ENCODE measurements at regions not wholly inside any gene's neighbourhood (a gene's known extent, or its start where the extent isn't known, plus 50 kb on each side); places are given as distances from the start of the nearest gene placed in this dataset.
"Not testable (repeated sequence)": the region's sequence is repeated elsewhere in the genome, so short reads cannot be mapped to it uniquely, and the experiment has no call there.

GRCh38 chr12:25804286-25804685, 154.2 kb upstream of the RASSF8 start:
- not testable (repeated sequence) for H3K4me1 Mint-ChIP-seq (ENCODE audit: low read depth, unreplicated experiment); H3K9ac ChIP-seq (ENCODE audit: low read length); H4K20me1 ChIP-seq (ENCODE audit: insufficient read depth, low read length); H3K27me3 ChIP-seq (ENCODE audit: insufficient read depth, low read length); H3K27ac Mint-ChIP-seq (ENCODE audit: unreplicated experiment); H3K36me3 ChIP-seq (ENCODE audit: insufficient read depth, low read length); H3K9me3 ChIP-seq (ENCODE audit: insufficient read depth, low read depth, low read length); H3K4me1 ChIP-seq (ENCODE audit: insufficient read depth, low read length); H3K79me2 ChIP-seq (ENCODE audit: insufficient read depth, low read length); H3K4me3 Mint-ChIP-seq (ENCODE audit: unreplicated experiment); H3K4me3 ChIP-seq (ENCODE audit: insufficient read depth, low read depth, low read length); H2AFZ ChIP-seq (ENCODE audit: low read depth, low read length); H3K27ac ChIP-seq (ENCODE audit: low read depth, low read length); H3K9me3 Mint-ChIP-seq (ENCODE audit: unreplicated experiment); H3K36me3 Mint-ChIP-seq (ENCODE audit: low read depth, unreplicated experiment); H3K4me2 ChIP-seq (ENCODE audit: low read length); H3K27me3 Mint-ChIP-seq (ENCODE audit: low read depth, unreplicated experiment)
- FAIRE-seq (peak; percentile 9), DNase-seq (ENCODE audit: low read depth) (peak; percentile 46)

- H3K4me3 Mint-ChIP-seq (ENCODE audit: unreplicated experiment), result no peak overlapping the region
- Histone ChIP-seq H3K27me3 (ENCODE audit: insufficient read depth, low read length) (no peaks in the 10 kb centered on the region), H3K4me3 (ENCODE audit: insufficient read depth, low read depth, low read length) (no peak overlapping the region), H3K27ac (ENCODE audit: low read depth, low read length) (no peak overlapping the region), H3K9me3 (ENCODE audit: insufficient read depth, low read depth, low read length) (no peaks in the 10 kb centered on the region), H2AFZ (ENCODE audit: low read depth, low read length) (no peak overlapping the region), H4K20me1 (ENCODE audit: insufficient read depth, low read length) (no peaks in the 10 kb centered on the region), H3K36me3 (ENCODE audit: insufficient read depth, low read length) (no peaks in the 10 kb centered on the region), H3K4me2 (ENCODE audit: low read length) (peak overlapping the region; percentile 19), H3K4me1 (ENCODE audit: insufficient read depth, low read length) (peaks cover 2% of the 10 kb centered on the region), H3K79me2 (ENCODE audit: insufficient read depth, low read length) (no peaks in the 10 kb centered on the region), H3K9ac (ENCODE audit: low read length) (no peak overlapping the region)
- no peaks in the 10 kb centered on the region for H3K9me3 Mint-ChIP-seq (ENCODE audit: unreplicated experiment)
- TF ChIP-seq CTCF (IDR thresholded peaks at IDR 0.05; ENCODE audit: insufficient read depth, low read depth, low read length) (no peak), EZH2 (IDR thresholded peaks at IDR 0.05; ENCODE audit: insufficient read depth, low read length) (no peak)
- H3K27ac Mint-ChIP-seq (ENCODE audit: unreplicated experiment), result no peak overlapping the region
- no peak for FAIRE-seq
- H3K27me3 Mint-ChIP-seq (ENCODE audit: low read depth, unreplicated experiment), result no peaks in the 10 kb centered on the region
- H3K4me1 Mint-ChIP-seq (ENCODE audit: low read depth, unreplicated experiment), result peaks cover 3% of the 10 kb centered on the region
- peak; percentile 59 for DNase-seq (ENCODE audit: low read depth)
- no peaks in the 10 kb centered on the region for H3K36me3 Mint-ChIP-seq (ENCODE audit: low read depth, unreplicated experiment)
These were observed 152.2 kb upstream of the RASSF8 start for GRCh38 chr12:25806271-25806670.

- H3K27ac Mint-ChIP-seq (ENCODE audit: unreplicated experiment), result no peak overlapping the region
- H3K36me3 ChIP-seq (ENCODE audit: insufficient read depth, low read length), result no peaks in the 10 kb centered on the region
- H3K9ac ChIP-seq (ENCODE audit: low read length), result no peak overlapping the region
- H3K4me3 ChIP-seq (ENCODE audit: insufficient read depth, low read depth, low read length), result no peak overlapping the region
- no peaks in the 10 kb centered on the region for H3K9me3 Mint-ChIP-seq (ENCODE audit: unreplicated experiment)
- H4K20me1 ChIP-seq (ENCODE audit: insufficient read depth, low read length), result no peaks in the 10 kb centered on the region
- no peaks in the 10 kb centered on the region for H3K27me3 Mint-ChIP-seq (ENCODE audit: low read depth, unreplicated experiment)
- no peak overlapping the region for H3K4me2 ChIP-seq (ENCODE audit: low read length)
- no peak overlapping the region for H2AFZ ChIP-seq (ENCODE audit: low read depth, low read length)
- H3K4me3 Mint-ChIP-seq (ENCODE audit: unreplicated experiment), result no peak overlapping the region
- no peaks in the 10 kb centered on the region for H3K27me3 ChIP-seq (ENCODE audit: insufficient read depth, low read length)
- H3K36me3 Mint-ChIP-seq (ENCODE audit: low read depth, unreplicated experiment), result no peaks in the 10 kb centered on the region
- H3K79me2 ChIP-seq (ENCODE audit: insufficient read depth, low read length), result no peaks in the 10 kb centered on the region
- H3K27ac ChIP-seq (ENCODE audit: low read depth, low read length), result no peak overlapping the region
- H3K4me1 Mint-ChIP-seq (ENCODE audit: low read depth, unreplicated experiment), result peaks cover 7% of the 10 kb centered on the region
- peaks cover 2% of the 10 kb centered on the region for H3K4me1 ChIP-seq (ENCODE audit: insufficient read depth, low read length)
- H3K9me3 ChIP-seq (ENCODE audit: insufficient read depth, low read depth, low read length), result no peaks in the 10 kb centered on the region
- DNase-seq (ENCODE audit: low read depth) (no peak), FAIRE-seq (no peak)
- no peak for TF ChIP-seq CTCF (IDR thresholded peaks at IDR 0.05; ENCODE audit: insufficient read depth, low read depth, low read length)
- no peak for TF ChIP-seq EZH2 (IDR thresholded peaks at IDR 0.05; ENCODE audit: insufficient read depth, low read length)
These were observed 149.9 kb upstream of the RASSF8 start for GRCh38 chr12:25808604-25809003.
